HT-29 (cell line): ENCODE measurements at regions not wholly inside any gene's neighbourhood (a gene's known extent, or its start where the extent isn't known, plus 50 kb on each side); places are given as distances from the start of the nearest gene placed in this dataset.

Experiments
- DNase-seq: peaks from one replicate; pipeline ENCODE4 v3.0.0-alpha.2; 2015; ENCODE audit warnings: low spot score

DNA sequence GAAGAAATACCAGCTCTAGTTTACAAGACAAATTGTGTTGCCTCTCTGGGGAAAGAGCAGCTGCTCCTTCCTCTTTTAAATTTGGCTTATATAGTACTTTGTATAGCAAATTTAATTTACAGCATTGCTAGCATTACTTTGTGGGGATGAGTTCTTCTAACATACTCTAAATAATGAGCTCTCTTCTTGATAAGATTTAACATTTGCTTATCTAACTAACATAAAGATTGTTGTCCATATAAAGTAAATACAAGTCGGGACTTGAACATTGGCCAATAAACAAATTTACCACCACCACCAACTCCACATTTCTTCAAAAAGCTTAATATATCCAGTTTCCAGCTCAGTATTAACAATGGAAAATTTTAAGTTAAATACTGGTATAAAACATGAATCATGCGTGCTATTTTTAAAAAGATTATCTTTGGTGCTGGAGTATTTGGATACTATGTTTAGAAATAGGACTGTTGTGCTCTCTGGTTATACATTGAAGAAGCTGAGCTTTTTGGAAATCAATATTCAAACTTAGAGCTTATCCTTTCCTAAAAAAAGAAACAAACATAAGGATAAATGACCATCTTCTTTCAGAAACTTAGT is 1146.9 kb upstream of the GJE1 start:
- no peak for DNase-seq

DNA sequence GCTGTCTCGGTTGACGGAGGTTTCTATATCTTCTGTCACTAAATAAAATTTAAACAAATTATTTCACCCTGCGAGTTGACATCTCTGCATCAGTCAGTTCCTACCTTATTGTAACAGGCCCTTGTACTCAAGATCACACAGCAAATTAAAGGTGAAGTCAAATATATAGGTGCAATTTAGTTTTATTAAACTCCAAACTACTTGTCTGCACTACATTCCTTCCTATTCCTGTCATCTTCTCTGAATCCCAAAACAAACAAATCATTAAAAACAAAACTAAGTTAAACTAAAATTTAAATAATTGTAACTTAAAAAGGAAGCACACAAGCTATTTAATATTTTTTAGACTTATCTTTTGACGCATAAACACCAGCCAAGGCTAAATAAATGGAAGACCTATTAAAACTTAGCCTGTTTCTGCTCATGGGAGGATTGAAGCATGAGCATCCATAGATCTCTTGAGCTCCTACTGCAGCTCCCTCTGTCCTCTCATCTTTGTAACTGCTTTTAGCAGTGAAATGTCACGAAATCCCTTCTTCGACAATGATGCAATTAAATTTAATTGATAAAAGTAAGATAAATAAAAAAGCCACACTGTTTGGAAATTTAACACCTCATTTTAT is 1152.3 kb upstream of the GJE1 start:
- no peak for DNase-seq

DNA sequence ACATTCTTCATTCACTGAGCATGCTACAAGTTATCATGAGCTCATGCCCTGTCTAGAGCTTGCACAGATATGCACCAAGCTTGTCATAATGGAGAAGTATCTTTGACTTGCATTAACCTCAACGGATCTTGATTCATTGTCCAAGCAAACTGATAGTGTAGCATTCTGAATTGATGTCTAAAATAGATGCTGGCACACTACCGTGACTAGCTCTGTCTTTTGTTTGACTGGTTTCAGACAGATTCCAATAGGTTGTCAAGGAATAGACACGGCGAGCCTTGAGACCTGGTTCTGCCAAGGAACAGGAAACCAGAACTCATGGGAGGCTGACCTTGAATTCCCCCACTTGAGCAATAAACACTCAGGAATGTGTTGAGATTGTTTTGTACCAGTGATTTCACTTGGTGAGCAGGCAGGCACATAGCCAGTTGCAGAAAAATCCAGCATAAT is 1153.1 kb upstream of the GJE1 start:
- DNase-seq = no peak

DNA sequence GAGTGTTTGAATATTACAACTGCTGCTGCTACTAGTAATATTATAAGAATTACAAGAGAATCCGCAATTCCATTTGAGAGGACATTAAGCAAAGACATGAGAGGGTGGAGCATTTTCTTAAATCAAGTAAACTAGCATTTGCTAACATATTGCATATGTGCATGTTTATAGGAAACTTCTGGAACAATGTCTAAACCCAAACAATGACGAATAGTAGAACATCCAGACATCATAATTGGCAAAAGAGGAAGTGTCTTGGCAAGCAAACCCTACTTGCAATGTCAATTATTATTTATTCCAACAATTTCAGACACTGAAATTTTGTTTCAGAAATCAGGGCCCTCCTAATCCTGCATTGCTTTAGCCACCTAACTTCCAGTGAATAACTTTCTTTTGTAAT is 1155.3 kb upstream of the GJE1 start:
- DNase-seq = no peak

DNA sequence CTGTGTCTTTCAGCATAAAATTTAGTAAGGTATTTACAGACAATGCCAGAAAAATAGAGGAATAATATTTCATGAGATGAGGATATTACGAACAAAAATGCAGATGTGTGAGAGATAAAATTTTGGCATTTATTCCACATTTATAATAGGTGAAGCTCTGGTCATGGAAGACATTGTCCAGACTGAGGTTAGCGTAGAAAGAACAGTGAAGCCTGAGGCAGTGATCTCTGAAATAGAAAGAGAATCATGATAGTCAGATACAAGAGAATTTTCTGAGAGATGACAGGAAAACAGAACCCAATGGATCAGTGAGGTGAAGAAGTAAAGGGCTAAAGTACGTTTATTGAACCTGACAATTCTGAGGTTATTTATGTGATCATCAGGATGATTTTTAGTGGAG is 1155.9 kb upstream of the GJE1 start:
- no peak for DNase-seq

DNA sequence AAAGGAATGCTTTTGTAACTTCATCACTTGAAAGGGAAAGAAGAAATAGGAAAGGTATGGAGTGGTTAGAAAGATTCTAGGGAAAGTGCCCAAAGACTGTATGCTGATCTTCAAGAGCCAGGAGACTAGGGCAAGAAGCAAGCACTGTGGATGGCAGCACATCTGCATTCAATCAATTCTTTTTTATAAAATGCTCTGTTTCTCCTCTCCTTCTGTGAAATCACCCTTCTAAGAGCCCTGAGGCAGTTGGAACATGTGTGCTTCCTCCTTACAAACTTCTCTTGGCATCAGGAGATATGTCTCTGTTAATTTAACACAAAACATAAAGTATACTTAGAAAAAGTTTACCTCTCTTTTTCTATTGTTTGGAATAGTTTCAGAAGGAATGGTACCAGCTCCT is 1162.2 kb upstream of the GJE1 start:
- no peak for DNase-seq

DNA sequence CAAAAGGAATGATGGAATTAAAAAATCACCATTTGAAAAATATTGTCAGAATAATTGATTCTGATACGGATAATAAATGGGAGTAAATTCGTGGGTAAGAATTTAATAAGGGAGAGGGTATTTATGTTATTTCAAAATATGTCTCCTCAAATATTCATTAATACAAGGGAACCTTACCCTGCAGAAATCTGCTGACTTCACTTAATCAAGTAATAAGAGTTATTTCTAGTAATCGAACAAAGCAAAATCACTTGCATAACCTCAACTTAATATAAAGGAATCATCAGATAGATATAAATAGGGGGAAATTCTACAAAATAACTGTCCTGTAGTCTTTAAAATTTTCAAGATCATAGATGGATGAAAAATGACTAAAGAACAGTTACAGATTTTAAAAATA is 1164.7 kb upstream of the GJE1 start:
- no peak for DNase-seq

DNA sequence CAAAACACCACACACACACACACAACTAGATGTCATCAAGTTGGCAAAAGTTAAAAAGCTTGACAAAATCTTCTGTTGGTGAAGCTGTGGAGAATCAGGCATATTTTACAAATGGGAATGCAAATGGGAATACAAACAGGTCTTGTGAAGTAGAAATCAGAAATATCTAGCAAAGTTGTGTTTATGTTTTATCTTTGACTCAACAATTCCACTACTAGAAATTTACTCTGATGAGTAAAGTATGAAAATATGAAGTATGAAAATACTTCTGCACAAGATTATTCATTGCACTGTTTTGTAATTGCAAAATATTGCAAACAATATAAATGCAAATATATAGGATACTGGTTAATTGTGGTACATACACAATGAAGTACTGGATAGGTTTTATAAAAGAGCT is 1166.0 kb upstream of the GJE1 start:
- DNase-seq = no peak

DNA sequence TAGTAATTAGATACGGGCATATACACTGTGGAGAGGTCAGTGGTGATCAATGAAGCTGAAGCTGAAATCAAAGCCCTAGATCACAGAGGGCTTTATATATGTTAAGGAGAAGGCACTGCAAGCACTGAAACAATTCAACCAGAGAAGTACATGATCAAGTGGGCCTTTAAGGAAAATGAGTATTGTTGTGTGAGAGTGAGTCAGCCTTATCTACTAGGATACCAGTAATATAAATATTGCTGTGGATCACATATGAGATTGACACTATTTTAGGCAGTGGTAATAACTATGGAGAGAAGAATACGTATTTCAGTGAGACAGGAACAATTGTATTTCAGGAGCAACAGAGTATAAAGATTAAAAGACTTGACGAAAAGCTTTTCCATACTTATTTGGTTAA is 1172.2 kb upstream of the GJE1 start:
- DNase-seq = no peak

DNA sequence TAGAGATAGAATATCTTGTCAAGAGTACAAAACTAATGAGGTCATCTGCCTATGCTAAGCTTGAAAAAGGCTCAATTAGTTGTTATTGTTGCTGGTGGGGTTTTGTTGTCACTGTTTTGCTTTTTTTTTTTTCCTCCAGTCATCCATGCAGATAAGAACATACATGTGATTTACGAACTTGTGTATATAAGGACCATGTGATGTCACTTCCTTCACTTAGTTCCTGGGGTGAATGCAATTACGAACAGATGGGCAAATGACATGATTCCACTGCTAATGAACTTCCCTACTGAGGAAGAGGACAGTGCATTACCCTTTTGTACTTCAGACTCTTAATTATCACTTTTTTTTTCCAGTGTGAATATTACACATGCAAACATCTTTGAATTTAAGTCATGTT is 1175.3 kb upstream of the GJE1 start:
- DNase-seq = no peak

DNA sequence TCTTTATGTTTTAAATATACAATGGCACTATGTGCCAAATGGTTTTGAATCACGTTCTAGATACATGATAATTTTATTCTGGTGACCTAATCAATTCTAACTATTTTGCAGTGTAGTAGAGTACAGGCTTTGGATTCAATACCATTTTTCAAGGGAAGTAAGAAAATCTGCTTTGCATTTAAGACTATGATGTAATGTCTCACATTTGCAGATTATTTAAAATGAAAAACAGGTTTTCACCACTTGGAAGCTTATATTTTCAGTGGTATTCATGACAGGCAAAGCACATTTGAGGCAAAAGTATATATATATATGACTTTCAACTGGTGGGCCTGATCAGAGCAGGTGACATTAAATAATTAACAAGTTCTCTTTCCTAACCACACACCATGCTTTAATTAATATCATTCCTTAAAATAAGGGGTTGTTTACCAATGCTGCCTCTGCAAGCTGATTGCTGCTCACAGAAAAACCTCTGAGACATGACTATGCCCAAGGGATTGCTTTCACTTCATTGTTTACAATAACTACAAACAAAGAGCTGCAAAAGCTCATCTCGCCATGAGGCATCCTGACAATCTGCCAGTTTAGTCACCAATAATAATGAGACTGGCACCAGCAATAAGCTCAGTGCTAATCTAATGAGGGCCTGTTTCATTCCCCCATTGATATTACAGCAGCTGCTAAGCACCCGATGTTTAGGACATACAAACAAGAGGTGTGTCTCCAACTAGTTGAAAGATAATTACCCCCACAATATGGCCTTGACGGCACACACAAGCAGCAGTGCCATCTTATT is 1176.0 kb upstream of the GJE1 start:
- no peak for DNase-seq

DNA sequence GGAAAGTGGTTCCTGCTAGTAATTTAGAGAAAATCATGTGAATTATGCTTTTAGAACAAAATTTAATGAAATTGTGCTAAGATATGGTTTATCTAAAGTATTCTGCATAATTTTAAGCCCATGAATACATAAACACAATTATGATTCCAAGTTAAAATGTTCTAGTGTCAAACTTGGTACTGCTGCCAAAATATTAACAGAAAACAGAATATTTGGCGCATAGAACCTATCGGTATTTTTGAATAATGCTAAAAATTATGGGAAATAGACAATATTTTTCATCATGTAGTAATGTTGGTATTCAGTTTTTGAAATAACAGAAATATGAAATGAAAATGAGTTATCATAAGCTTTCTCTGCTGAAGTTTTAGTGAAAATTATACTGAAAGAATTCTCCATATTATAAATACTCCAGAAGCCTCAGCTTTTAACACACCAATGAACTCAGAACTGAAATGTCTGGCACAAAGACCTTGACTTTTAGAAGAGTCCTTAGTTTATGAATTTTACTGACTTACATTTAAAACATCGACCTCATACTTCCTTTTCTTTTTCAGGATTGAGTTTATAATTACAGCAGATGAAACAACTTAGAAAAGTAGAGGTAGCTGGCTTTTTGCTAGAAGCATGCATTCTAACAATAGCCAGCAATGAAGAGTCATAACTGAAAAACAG is 1192.3 kb upstream of the GJE1 start:
- DNase-seq = no peak

DNA sequence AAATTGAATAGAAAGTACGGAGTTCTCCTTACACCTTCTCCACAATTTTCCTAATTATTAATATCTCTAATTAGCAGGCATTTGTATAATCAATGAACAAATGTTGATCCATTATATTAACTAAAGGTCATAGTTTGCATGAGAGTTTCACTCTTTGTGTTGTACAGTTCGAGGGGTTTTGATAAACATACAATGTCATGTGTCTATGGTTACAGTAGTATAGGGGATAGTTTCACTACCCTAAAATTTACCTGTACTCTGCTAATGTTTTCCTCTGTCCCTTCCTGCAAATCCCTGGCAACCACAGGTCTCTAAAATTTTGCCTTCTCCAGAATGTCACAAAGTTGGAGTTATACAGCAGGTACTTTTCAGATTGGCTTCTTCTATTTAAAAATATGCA is 1199.8 kb upstream of the GJE1 start:
- DNase-seq = no peak

DNA sequence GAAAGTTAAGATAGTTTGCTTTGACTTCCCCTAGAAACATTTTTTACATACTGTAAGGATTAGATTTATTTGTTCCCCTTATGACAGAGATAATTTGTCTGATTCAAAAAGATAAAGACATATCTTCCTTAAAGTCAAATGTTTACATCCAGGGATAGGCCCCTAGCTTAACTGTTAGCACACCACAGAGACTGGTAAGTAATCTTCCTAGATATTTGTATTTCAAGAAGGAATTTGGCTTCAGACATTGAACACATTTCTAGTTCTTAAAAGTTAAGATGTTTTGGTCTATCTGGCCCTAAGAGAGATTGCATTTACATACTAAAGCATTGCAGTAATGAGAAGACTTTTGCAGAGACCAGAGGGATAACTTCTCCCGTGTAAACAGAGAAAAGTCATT is 1201.1 kb upstream of the GJE1 start:
- DNase-seq = no peak

DNA sequence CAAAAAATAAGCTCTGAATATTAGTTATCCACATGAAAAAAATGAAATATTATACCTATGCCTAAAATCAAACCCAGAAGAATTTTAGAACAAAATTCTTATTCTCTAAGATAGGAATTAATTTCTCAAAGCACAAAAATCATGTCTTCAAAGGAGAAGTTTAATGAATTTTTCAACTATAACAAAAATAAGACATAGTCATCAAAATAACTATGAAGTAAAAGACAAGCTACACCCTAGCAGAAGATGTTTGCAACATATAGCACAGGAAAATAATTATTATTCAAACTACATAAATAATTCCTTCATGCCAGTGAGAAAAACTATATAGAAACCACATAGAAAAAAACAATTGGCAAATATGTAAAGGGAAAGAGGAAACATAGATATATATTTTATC is 1203.6 kb upstream of the GJE1 start:
- no peak for DNase-seq

DNA sequence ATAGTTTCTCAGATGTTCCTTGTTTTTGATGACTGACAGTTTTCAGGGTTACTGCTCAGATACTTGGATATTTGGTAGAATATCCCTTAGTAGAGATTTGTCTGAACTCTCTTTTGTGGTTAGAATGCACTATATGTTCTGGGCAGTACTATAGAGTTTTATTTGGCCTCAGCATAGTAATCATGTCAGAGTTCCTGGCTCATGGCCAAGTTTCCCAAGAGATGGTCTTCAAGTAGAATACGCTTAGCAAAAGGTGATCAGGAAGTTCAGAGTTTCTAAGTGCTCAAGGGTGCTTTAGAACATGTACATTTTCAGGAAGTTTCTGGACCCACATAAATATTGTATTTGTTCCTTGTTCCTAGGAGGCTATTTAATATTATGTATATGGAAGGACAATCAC is 1209.7 kb upstream of the GJE1 start:
- no peak for DNase-seq

DNA sequence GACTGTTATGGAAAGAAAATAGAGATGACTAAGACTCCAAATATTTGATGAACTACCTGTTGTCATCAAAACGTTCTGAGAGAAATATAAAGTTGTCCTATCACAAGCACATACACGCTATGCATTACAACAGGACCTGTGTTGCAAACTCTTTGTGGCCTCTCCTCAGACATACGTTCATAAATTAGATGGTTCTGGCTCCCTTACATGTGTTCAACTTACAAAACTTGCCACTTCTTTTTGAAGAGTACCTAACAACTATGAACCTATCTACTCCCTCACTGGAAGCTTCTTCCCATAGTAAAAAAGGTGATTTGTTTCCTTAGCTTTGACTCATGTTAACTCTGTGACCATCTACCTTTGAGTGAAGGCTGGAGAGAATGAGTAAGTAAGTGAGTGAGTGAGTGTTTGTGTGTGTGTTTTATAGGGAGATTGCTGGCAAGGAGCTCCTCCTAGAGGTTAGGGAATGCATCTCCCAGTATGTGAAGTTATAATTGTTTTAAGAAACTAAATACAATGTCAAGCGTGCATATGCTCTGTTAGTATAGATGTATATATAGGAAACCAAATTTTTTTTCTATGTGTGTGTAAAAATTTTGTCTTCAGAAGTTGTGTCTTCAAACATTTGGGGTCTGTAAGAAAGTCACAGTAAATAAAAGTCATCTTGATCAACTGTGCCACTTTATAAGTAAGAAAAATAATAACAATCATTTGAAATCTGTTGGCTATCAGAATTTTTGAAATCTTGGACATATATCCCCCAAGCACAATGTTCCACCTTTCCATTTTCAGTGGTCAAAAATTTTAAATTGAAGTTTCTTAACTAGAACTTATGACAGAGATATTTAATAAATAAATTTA is 1211.1 kb upstream of the GJE1 start:
- DNase-seq = peak; percentile 71

DNA sequence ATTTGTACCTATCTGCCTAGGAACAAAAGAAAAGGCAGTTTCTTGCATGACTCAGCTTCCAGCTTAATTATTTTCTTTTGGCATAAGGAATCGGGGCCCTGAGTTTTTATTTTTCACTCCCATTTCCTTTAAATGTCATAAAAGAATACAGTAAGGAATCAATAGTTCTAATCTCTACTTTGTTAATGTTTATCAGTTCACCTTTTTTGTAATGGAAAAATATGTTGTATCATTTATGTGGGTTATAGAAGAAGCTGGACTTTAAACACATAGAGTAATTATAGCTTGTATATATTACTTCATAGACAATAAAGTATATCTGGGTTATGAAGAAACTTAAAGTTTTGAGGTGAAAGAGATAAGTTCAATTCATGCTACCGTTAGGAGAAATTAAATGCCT is 1214.8 kb upstream of the GJE1 start:
- DNase-seq = no peak

DNA sequence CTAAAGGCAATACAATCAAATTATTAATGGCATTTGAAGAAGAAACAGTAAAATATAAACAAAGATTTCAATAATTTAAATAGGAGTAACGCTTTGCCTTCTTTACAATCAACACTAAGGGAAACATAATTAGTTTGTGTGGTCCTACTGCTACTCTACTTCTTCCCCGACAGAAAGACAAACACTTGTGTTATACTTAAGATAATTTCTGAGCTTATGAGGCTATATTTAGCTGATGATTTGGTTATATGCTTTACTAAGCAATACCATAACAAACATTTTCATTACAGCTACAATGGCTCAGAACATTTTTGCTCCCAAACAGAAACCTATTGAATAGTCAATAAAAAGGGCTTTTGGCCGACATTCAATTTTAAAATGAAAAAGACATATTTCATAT is 1217.2 kb upstream of the GJE1 start:
- no peak for DNase-seq

DNA sequence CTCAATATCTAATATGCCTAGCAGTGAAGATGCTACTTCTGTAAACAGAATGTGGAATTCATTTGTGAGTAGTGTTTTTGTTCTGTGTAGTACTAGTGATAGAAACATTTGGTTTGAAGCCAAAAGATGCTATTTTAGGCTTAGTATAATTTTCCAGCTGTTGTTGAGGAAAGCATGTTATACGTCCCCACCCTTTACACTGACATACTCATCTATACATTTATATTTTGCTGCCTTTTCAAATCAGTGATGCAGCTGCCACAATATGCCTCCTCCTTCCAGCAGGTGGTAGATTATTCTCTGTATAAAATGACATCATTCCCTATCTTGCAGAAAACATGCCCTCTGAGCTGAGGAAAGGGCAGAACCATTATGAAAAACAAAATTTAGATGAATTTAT is 1217.6 kb upstream of the GJE1 start:
- no peak for DNase-seq

DNA sequence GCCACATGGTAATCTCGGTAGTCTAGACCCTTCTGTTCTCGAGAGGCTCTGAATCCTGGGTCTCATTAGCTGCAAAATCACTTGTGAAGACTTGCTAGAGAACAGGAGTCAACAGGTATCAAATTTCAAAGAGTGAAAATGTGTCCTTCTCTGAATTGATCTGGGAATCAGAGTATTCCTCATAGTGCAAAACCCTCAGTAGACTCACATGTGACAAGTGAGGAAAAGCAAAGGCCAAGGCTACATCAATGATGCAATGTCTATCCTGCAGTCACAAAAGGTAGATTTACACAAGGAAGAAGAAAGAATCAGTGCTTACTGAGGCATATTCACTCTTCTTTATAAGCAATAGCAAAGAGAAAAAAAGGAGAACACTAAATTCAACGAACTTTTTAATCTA is 1220.0 kb upstream of the GJE1 start:
- DNase-seq = no peak

DNA sequence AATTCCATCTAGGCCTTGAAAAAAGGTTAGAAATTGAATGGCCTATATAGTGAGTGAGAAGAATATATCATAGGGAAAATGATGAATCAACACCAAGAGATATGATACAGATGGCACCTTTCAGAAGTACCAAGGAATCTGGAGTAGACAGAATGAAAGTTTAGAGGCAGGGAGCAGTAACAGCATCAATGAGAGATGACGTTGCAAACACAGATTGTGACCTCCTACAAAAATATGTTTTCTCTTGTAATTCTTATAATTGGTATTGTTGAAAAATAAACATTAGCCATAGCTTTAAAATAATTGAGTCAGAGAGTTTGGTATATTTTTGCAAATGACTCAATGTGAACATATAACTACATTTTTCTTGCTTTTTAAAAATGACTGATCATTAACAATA is 1223.1 kb upstream of the GJE1 start:
- DNase-seq = no peak
